Stomach (tissue), 8 donors: ENCODE measurements at regions not wholly inside any gene's neighbourhood (a gene's known extent, or its start where the extent isn't known, plus 50 kb on each side); places are given as distances from the start of the nearest gene placed in this dataset.

Experiments used
- DNase-seq, 2 donors: peaks; one replicate each; pipeline versions ENCODE4 v3.0.0 to v3.0.0-alpha.2; 2013 to 2019
- H3K27ac ChIP-seq, 5 donors: fragments of 200-600 bp in 4 of 5; sonication (generic) in 4 of 5; one replicate each; pipeline ENCODE4 v1.5.1; 2013 to 2019; ENCODE audit warnings: mild to moderate bottlenecking in 1 of 5, moderate library complexity in 1 of 5
- H3K27me3 ChIP-seq, 3 donors: fragments of 200-600 bp; sonication (generic); one replicate each; pipeline ENCODE4 v1.5.1; 2017 to 2019; ENCODE audit warnings: mixed run types in 1 of 3
- H3K36me3 ChIP-seq, 4 donors: fragments of 200-600 bp; sonication (generic); 1 replicate in 3 of 4; 2 replicates in 1 of 4; pipeline ENCODE4 v1.5.1; 2016 to 2019
- H3K4me1 ChIP-seq, 4 donors: fragments of 200-600 bp; sonication (generic); one replicate each; pipeline ENCODE4 v1.5.1; 2016 to 2019
- H3K4me3 ChIP-seq, 4 donors: fragments of 200-600 bp; sonication (generic) in 3 of 4; one replicate each; pipeline ENCODE4 v1.5.1; 2016 to 2019; ENCODE audit warnings: mild to moderate bottlenecking in 1 of 4
- H3K9me3 ChIP-seq, 4 donors: fragments of 200-600 bp; sonication (generic); one replicate each; pipeline ENCODE4 v1.5.1; 2016 to 2019
- CTCF ChIP-seq, 7 experiments: fragments of 450-650 bp in 4 of 7; fragments of 200-600 bp in 3 of 7; sonication (generic) in 3 of 7; IDR thresholded peaks; one replicate each; pipeline ENCODE4 v1.5.1; 2016 to 2019; ENCODE audit warnings: antibody characterized with exemption in 7 of 7, control low read depth in 2 of 7, mild to moderate bottlenecking in 1 of 7
- EP300 ChIP-seq: sonication (generic); formaldehyde crosslinking; IDR thresholded peaks from one replicate; pipeline ENCODE4 v1.6.1; 2017; ENCODE audit warnings: antibody characterized with exemption
- POLR2A ChIP-seq, 4 donors: fragments of 450-650 bp; IDR thresholded peaks; one replicate each; pipeline ENCODE4 v1.6.1; 2016; ENCODE audit warnings: antibody characterized with exemption in 4 of 4, control low read depth in 2 of 4, mild to moderate bottlenecking in 1 of 4, moderate library complexity in 1 of 4
- POLR2AphosphoS5 ChIP-seq, 3 donors: sonication (generic); formaldehyde crosslinking; IDR thresholded peaks; one replicate each; pipeline ENCODE4 v1.6.1; 2016; ENCODE audit warnings: antibody characterized with exemption in 3 of 3
- WGBS, 5 donors: extraction: QIAGEN DNeasy Blood & Tissue Kit in 3 of 5; methylation state at CpG; one replicate each; pipeline versions ENCODE4 v1.1.5 to v1.1.7; 2013 to 2018; 5-methylcytosine and 5-hydroxymethylcytosine counted together
- intact Hi-C: fragments of 100-400 bp; cut with DNase I; formaldehyde crosslinking; loops from one replicate; pipeline ENCODE4 v1.15.1; 2023; ENCODE audit warnings: low total_unique reads
- donor health status: healthy with polysubstance abuse.
- donor health status: Bipolar disorder and iron deficiency.
- donor health status: healthy.

GRCh38 chr13:81676008-81676407 lies 1335.1 kb upstream of the SPRY2 start:
- DNase-seq, result no peak

DNA sequence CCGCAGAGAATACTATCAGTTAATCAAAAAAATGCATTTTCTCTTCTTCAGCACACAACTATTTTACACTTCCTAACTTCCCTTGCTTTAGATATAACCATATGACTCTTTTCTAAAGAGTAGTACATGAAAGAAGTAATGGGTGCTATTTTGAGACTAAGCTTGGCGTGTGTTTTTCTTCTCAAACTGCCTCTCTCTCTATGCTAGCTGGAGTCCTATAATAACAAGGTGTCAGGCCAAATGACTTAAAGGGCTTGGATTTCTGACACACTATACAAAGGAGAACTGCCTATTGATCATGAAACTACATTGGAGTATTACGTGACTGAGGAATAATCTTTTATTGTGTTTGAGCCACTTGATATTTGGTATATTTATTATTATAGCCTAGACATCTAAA lies 1330.1 kb upstream of the SPRY2 start:
- H3K9me3 ChIP-seq, result peaks cover 0 to 2% (median 0%) of the 10 kb centered on the region in 4 donors
- no peak for DNase-seq
- no peaks in the 10 kb centered on the region for H3K27me3 ChIP-seq
- intact Hi-C loops, result no loop called here
- no peak overlapping the region for H3K4me3 ChIP-seq
- TF ChIP-seq CTCF (IDR thresholded peaks at IDR 0.05) (no peak), POLR2A (IDR thresholded peaks at IDR 0.05) (no peak), POLR2AphosphoS5 (IDR thresholded peaks at IDR 0.05) (no peak), EP300 (no peak)
- no peak overlapping the region for H3K27ac ChIP-seq
- no peaks in the 10 kb centered on the region for H3K4me1 ChIP-seq
- no peaks in the 10 kb centered on the region for H3K36me3 ChIP-seq
- 81 to 93% (median 91%) methylated on average over 3 of the region's 3 CpGs for WGBS, 5 donors

More at GRCh38 chr13:81676008-81676407, 1335.1 kb upstream of the SPRY2 start:
- TF ChIP-seq POLR2AphosphoS5 (IDR thresholded peaks at IDR 0.05) (no peak), POLR2A (IDR thresholded peaks at IDR 0.05) (no peak), EP300 (no peak), CTCF (IDR thresholded peaks at IDR 0.05) (no peak)
- intact Hi-C loops, result no loop called here
- WGBS, 5 donors, result 86 to 94% (median 91%) methylated on average over 11 of the region's 11 CpGs
- Histone ChIP-seq H3K27ac (no peak overlapping the region), H3K36me3 (no peaks in the 10 kb centered on the region), H3K4me1 (no peaks in the 10 kb centered on the region), H3K9me3 (peaks cover 0 to 20% (median 8%) of the 10 kb centered on the region in 4 donors), H3K27me3 (no peaks in the 10 kb centered on the region), H3K4me3 (no peak overlapping the region)

GRCh38 chr13:81670048-81670447 lies 1329.1 kb upstream of the SPRY2 start:
- no peak overlapping the region for H3K4me3 ChIP-seq
- no peak for TF ChIP-seq CTCF (IDR thresholded peaks at IDR 0.05)
- no peak for TF ChIP-seq POLR2A (IDR thresholded peaks at IDR 0.05)
- no peak for TF ChIP-seq EP300
- no peak for TF ChIP-seq POLR2AphosphoS5 (IDR thresholded peaks at IDR 0.05)
- no peaks in the 10 kb centered on the region for H3K27me3 ChIP-seq
- no peak overlapping the region for H3K27ac ChIP-seq
- H3K36me3 ChIP-seq, result no peaks in the 10 kb centered on the region
- H3K9me3 ChIP-seq, result no peaks in the 10 kb centered on the region
- H3K4me1 ChIP-seq, result no peaks in the 10 kb centered on the region
- DNase-seq, result no peak
- 55 to 70% (median 66%) methylated on average over 2 of the region's 2 CpGs for WGBS, 5 donors
- intact Hi-C loops, result no loop called here

- DNase-seq, result no peak
- WGBS, 5 donors, result 94 to 99% (median 98%) methylated on average over 2 of the region's 2 CpGs
- TF ChIP-seq POLR2A (IDR thresholded peaks at IDR 0.05), result no peak
- TF ChIP-seq EP300, result no peak
- no peak overlapping the region for H3K27ac ChIP-seq
- no peak overlapping the region for H3K4me3 ChIP-seq
- H3K4me1 ChIP-seq, result no peaks in the 10 kb centered on the region
- H3K9me3 ChIP-seq, result no peaks in the 10 kb centered on the region
- intact Hi-C loops, result no loop called here
- no peaks in the 10 kb centered on the region for H3K36me3 ChIP-seq
- no peaks in the 10 kb centered on the region for H3K27me3 ChIP-seq
Measured at GRCh38 chr13:81664872-81665271, 1323.9 kb upstream of the SPRY2 start.

- H3K27ac ChIP-seq, result no peak overlapping the region
- intact Hi-C loops, result no loop called here
- no peak overlapping the region for H3K4me3 ChIP-seq
- H3K27me3 ChIP-seq, result no peaks in the 10 kb centered on the region
- no peaks in the 10 kb centered on the region for H3K9me3 ChIP-seq
- TF ChIP-seq POLR2A (IDR thresholded peaks at IDR 0.05), result no peak
- no peak for TF ChIP-seq POLR2AphosphoS5 (IDR thresholded peaks at IDR 0.05)
- TF ChIP-seq EP300, result no peak
- TF ChIP-seq CTCF (IDR thresholded peaks at IDR 0.05), result no peak
- no peak for DNase-seq
- WGBS, 5 donors, result 81 to 96% (median 90%) methylated on average over 1 of the region's 1 CpG
- H3K36me3 ChIP-seq, result no peaks in the 10 kb centered on the region
- H3K4me1 ChIP-seq, result no peaks in the 10 kb centered on the region
Measured at GRCh38 chr13:81659984-81660383, 1319.1 kb upstream of the SPRY2 start.
